ENCODE measurements at regions not wholly inside any gene's neighbourhood (a gene's known extent, or its start where the extent isn't known, plus 50 kb on each side); places are given as distances from the start of the nearest gene placed in this dataset.

DNA sequence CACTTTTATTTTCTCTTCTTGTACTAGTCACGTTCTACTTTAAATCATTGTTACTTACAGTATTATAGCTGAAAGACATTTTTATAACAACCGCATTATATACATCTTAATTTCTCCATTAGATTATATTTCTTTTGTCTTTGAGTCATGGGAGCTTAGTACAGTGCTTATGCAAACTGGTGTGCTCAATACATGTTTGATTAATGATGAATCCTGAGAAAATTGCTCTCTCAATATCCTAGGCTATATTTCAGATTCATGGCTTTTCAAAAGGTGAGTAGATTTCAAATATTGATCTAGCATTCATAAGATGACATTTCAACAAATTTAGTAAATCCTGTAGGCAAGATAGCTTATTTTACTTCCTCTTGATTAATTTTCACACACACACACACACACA, 102.2 kb upstream of the FST start:
- TF ChIP-seq, protein P1, sequence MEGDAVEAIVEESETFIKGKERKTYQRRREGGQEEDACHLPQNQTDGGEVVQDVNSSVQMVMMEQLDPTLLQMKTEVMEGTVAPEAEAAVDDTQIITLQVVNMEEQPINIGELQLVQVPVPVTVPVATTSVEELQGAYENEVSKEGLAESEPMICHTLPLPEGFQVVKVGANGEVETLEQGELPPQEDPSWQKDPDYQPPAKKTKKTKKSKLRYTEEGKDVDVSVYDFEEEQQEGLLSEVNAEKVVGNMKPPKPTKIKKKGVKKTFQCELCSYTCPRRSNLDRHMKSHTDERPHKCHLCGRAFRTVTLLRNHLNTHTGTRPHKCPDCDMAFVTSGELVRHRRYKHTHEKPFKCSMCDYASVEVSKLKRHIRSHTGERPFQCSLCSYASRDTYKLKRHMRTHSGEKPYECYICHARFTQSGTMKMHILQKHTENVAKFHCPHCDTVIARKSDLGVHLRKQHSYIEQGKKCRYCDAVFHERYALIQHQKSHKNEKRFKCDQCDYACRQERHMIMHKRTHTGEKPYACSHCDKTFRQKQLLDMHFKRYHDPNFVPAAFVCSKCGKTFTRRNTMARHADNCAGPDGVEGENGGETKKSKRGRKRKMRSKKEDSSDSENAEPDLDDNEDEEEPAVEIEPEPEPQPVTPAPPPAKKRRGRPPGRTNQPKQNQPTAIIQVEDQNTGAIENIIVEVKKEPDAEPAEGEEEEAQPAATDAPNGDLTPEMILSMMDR (IDR thresholded peaks at IDR 0.05): no peak
- no peak for TF ChIP-seq POLR2A (IDR thresholded peaks at IDR 0.05)

Data from heart left ventricle (tissue), 13 donors.